GM18907 (cell line): ENCODE measurements at regions not wholly inside any gene's neighbourhood (a gene's known extent, or its start where the extent isn't known, plus 50 kb on each side); places are given as distances from the start of the nearest gene placed in this dataset.

Experiments used
- ATAC-seq: cut with Tn5 transposase; IDR thresholded peaks from one replicate; pipeline ENCODE4 v1.9.1; 2021; ENCODE audit warnings: mild to moderate bottlenecking, moderate library complexity; ENCODE audit not compliant: unreplicated experiment

DNA sequence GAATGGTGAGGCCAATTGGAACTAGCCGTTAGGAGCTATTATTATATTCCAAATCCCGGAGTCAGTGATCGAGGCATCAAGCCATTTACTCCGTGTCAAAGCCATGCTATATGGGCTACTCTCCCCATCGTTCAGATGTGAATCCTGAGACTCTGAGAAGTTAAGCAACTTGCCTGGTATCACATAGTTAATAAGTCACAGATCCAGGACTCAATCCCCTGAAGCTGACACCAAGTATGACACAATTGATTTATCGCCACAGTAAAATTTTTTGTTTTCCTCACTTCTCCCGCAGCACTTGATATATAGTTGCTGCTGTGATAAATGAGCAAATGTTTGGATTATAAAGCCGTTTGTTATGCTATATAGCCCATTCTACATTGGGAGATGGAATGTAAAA, 50.8 kb upstream of the TSHZ2 start:
- ATAC-seq: no peak

DNA sequence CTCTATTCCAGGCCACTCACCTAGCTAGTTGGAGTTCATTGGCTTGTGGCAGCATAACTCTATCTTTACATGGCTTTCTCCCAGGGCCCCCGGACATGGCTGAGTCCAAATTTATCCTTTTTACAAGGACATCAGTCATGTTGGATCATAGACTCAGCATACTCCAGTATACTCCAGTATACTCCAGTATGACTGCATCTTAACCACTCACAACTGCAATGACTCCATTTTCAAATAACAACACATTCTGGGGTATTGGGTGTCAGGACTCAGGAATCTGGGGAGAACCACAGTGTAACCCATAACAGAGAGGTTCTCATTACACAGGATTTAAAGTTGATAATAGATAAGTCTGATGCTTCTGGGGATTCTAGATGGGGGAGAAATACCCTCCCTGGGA, 53.8 kb upstream of the TSHZ2 start:
- ATAC-seq: no peak

DNA sequence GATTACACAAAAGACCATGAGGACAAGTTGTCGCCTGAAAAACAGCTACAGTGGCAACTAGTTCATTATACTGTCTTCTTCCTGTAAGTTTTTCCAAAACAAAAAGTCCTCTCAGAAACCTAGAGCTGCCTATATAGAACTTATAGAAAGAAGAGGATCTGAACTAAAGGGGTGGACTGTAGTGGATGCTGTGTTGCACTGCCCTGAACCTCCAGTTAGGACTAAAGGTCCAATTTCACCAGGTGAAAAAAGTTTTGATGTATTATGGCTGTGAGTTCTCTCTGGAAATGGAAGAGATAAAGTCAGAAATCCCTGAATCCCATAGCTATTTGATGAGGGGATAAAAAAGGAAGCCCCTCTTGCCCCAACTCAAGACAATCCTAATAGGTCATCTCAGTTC, 56.6 kb upstream of the TSHZ2 start:
- ATAC-seq: no peak

DNA sequence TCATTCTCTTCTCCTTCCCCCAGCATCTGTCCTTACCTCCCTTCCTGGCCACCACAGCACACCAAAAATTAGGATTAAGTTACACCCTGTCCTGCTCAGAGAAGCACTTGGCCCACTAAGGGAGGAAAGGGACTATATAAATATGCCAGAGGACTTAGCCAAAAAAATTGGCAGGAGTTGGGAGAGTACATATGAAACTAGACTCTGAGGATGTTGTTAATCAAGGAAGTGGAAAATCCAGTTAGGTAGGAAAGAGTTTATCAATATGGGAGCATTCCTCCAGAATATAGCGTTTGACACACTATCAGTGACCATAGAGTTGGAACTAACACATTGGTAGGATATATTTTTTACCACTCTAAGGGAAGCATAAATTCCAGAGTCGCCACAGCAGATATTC, 57.3 kb upstream of the TSHZ2 start:
- no peak for ATAC-seq

DNA sequence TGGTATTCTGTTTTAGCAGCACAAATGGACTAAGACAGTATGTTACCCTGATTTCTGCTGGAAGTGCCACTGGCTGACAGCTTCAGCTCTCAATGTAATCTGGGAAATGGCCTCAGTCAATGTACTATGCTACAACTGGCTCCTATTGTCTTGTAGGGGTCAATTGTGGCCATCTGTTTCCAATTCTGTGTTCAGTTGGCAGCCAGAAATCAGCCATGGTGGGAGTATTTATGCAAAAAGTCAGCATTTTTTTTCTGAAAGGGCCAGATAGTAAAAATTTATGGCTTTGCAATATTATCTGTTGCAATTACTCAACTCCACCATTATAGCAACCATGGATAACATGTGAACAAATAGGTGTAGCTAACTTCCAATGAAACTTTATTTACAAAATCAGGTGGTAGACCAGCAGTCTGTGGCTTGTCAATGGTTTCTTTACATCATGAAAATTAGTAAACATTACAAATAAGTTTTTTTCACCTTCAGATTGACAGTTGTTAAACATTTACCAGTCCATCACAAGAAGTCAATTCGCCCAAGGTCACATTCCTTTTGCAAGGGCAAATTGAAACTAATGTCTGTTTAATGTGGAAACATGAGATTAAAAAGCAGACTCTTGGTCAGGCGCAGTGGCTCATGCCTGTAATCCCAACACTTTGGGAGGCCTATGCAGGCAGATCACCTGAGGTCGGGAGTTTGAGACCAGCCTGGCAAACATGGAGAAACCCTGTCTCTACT, 58.3 kb upstream of the TSHZ2 start:
- no peak for ATAC-seq

DNA sequence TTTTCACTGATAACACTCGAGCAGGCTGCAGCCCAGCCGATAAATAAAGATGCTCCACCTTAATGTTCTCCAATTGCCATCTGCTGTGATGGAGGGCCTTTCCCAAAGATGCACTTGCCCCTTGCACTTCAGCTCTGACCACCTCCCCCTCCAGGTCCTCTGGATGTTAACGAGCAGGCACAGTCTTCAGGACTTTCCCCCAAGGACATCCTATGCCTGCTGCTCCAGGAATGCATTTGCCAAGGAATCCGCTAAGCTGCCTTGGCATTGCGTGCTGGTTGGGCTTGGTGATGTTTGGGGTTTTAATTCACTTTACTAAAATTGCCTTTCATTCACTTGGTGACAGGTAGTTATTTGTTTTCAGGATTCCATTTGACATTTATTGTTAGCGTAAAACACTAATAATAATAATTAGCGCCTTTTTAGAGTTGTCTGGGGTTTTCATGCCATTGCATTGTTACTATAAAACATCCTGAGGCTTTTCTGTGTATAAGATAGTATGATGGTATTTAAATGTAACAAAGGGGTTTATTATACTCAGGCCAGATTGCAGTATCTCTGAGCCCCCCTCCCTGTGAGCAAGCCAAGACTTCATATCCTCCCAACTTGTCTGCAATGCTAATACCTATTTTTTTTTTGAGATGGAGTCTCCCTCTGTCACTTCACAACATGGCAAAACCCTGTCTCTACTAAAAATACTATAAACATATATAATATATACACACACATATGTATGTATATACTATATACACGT, 66.7 kb upstream of the TSHZ2 start:
- no peak for ATAC-seq

DNA sequence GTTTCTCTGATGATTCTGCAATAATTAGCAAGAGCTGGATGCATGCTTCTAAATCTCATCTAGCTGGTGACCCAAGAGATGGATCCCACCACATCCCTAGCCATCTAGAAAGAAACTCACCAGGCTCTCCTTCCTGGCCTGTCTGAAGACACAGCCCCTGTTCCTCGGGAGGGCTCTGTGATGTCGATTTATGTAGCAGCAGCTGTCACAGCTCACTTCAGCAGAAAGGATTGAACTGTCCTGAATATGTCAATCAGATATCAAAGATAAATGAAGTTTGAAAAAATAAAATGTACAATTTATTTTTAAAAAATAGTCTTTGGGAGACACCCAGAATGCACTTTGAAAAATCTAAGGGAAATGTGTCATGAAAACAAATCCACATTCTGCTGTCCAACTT, 67.3 kb upstream of the TSHZ2 start:
- ATAC-seq: no peak

DNA sequence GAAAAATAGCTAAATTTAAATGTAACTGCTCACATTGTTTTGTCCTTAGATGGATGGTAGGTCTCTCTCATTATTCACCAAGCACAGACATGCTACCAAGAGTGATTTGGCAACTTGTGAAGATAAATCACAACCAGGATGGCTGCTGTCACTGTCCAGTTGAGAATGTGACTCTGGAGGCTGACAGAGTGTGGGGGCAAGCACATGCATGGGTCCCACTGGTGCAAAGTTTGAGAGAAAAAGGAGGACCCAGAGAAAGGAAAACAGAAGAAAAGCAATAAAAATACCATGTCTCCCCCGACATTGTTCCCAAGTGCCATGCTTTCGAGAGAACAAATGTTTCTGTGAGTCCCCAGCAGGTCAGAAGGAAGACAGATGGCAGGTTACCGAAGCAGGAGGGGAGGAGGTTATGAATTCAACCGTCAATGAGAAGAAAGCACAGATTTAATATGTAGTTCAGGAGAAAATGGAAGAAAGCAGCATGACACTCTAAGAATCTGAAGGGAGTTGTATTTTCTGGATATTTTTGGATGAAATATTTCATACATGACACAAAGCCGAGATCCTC, 73.0 kb upstream of the TSHZ2 start:
- no peak for ATAC-seq

DNA sequence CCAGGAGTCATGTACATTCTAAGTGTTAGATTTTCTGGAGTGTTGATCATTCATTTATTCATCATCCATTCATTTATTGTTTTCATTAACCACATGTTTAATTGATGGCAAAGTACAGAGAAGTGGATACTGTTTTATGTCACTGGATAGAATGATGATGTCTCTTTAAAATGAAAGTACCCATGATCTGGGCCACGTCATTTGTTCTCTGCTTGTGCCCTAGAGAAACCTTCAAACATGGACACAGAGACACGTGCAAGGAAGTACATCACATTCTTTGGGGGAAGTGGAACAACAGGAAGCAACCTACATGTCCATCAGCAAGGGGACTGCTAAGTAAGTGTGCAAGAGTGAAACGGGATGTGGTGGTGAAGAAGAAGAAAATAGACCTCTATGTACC, 75.8 kb upstream of the TSHZ2 start:
- no peak for ATAC-seq

DNA sequence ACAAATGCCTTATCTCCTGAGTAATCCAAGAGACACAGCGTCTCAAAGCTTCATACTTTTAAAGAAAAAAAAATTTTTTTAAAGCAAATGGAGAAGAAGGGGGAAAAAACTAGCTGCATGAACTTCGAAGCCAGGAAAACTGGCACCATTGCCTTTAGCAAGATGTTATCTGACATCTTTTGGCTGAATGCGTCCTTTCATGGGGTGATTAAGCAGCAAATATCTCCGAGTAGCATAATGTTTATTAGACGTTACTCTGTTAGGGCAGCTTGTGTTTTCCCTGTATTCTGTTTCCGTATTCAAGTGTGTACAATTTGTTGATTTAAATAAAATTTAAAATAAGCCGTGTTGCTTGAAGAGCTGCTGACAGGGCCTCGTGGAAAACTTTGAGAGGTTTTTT, 76.5 kb upstream of the TSHZ2 start:
- no peak for ATAC-seq

DNA sequence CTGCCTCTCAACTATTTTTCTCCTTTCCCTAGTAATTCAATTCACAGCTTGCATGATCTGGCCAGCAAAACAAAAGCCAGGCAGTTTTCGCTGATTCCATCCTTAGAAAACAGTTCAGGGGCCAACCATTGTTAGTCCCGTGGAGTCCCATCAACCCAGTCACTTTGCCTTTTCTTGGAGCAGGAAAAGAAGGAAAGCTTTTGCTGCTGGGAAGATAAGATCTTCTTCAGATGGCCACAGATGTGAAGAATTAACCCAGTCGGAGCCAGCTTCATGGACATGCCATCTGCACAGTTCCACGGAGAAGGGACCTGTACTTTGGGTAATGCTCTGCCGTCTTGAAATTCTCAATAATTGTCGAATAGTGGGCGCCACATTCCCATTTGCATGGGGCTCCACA, 76.9 kb upstream of the TSHZ2 start:
- no peak for ATAC-seq

DNA sequence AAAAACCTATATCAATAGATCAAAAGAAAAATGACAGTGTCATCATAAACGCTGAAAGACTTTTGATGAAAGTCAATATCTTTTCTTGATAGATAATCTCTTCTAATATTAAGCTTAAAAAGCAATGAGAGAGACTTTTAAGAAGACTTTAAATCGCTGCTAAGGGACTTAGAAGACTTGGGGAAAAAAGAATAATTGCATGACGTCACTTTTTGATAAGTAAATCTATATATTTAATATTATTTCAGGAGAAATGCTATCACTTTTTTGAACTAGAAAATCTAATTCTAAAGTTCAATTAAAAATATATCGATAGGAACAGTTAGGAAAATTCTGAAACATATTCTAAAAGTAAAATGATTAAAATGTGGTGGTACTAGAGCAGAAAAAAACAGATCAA, 78.7 kb upstream of the TSHZ2 start:
- ATAC-seq: no peak

DNA sequence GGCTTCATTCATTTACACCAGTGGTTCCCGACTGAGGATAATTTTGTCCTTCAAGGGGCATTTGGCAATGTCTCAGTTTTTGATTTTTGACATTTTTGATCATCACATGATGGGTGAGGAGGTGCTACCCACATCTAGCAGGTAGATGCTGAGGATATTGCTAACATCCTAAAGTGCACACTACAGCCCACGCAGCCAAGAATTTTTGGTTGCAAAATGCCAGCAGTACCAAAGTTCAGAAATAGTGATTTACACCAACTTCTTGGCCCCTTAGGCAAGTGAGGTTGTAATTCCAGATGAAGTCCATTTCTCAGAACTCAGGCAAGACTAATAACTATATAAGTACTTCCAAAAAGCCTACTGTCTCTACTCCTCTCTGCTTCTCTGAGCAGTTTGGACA, 80.1 kb upstream of the TSHZ2 start:
- no peak for ATAC-seq

DNA sequence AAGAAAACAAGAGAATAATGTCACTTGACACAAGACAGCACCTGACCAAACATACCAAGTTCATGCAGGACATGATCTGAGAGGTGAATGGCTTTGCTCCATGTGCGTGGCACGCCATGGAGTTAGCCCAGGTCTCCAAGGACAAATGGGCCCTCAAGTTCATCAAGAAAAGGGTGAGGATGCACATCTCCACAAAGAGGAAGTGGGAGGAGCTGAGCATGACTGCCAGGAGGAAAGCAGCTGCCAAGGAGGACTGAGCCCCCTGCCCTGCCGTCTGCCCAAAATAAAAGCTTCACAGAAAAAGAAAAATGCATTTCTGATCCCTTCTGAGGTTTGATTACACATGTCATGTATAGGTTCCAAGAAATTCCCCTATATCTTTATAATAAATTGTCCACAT, 82.0 kb upstream of the TSHZ2 start:
- ATAC-seq: no peak

DNA sequence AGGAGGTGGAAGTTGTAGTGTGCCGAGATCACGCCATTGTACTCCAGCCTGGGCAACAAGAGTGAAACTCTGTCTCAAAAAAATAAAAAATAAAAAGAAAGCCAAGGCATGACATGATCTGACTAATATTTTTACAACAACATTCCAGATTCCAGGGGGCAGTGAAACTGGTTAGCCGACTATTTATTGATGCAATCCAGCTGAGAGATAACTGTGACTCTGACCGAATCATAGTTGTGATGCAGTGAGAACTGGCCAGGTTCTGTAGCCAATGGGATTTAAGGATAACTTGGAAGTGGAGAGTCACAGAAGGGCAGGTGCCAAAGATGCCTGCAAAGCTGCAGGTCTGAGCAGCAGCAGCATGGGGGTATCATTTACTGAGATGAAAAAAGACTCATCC, 82.9 kb upstream of the TSHZ2 start:
- no peak for ATAC-seq

DNA sequence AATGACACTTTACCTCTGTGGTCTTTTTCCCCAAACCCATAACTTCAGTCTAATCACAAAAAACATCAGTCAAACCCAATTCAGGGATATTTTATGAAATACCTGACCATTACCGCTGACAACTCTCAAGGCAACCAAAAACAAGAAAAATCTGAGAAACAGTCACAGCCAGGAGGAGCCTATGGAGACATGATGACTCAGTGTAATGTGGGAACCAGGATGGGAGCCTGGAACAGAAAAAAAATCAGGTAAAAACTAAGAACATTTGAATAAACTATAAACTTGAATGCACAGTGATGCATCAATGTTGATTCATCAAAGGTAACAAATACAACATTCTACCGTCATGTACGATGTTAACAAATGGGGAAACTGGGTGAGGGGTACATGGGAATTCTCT, 84.1 kb upstream of the TSHZ2 start:
- no peak for ATAC-seq

DNA sequence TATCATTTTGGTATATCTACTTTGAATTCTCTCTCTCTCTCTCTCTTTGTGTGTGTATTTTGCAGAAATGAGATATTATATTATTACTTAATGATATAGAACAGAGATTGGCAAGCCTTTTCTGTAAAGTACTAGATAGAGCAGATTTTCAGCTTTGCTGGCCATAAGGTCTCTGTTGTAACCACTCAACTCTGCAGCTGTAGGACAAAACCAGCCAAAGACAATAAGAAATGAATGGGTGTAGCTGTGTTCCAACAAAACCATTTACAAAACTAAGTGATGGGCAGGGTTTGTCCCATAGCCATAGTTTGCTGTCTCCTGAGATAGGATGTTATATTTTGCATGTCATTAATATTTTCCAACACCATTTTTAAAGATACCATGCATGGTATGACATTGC, 91.2 kb upstream of the TSHZ2 start:
- ATAC-seq: no peak

DNA sequence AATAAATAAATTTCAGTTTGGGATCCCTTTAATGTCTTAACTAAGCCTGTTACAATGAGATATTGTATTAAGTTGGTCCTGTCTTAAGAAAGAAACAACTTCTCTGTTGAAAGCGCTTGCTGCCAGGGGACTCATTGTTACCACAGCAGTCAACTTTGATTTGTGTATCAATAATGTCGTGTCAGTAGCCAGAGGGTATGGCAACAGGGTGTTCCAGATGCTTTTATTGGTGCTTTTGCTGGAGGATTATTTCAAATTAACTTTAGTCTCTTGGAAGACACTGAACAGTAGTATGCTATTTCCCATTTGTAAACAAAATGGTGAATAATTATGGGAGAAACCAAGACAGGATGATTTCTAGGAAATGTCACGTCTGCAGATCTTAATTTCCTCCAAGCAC, 91.9 kb upstream of the TSHZ2 start:
- no peak for ATAC-seq

DNA sequence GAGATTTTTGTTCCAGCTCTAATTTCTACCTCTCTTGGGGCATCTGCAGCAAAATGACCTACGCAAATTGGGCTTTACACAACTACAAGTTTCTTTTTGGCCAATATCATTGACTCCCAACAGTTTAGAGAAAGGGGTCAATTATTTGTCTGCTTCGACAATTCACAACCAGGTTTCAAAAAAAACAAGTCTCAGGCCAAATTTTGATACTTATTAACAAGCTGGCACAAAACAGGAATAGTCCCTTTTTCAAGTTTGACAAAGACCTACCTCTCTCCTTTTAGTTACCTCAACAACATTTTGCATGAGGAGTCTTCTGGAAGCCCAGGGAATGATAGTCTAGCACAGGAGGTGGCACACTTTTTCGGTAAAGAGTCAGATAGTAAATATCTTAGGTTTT, 97.9 kb upstream of the TSHZ2 start:
- ATAC-seq: no peak

DNA sequence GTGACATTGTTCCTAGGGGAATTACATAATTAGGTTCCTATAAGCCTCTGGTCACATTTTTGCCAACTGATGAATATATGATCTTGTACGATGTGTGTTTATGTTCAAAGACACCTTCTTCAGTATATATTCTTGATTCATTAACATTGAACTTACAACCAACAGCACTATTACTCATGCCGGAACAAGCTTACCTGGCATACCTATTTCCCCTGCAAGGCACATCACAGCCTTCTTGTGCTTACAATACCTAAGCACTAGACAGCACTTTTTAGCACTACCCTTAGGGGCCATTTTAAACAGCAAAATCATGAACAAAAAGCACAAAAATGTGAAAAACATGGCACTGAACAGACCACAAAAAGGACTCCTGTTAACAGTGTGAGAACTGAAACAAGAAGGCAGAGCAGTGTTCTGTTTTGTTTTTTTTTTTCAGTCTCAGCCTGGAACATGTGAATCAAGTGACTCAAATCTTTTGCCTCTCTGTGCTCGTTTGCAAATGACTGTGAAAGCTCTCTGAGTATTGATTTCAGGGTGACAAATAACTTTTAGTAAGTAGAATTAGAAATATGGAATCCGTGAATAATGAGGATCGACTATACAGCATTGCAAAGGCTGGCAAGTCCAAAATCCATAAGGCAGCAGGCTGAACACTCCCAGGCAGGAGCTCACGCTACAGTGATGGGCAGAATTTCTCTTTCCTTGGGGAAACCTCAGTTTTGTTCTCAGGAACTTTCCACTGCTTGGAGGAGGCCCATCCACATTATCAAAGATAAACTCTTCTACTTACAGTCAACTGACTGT, 102.3 kb upstream of the TSHZ2 start:
- ATAC-seq: no peak

DNA sequence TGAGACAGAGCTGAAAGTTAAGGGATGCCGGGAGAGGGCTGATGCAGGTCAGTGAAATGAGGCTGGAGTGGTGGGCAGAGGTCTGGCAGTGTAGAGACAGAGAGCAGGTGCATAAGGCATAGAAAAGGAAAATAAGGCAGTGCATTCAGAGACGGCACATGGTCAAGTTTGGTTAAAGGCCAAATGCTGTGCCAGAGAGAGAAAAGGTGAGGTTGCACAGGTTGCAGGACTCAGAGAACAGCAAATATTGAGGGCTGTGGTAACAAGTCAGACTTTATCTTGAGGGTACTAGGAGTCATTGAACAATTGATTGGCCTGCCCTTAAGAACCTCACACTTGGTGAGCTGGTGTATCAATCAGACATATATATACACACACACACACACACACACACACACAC, 102.9 kb upstream of the TSHZ2 start:
- no peak for ATAC-seq

DNA sequence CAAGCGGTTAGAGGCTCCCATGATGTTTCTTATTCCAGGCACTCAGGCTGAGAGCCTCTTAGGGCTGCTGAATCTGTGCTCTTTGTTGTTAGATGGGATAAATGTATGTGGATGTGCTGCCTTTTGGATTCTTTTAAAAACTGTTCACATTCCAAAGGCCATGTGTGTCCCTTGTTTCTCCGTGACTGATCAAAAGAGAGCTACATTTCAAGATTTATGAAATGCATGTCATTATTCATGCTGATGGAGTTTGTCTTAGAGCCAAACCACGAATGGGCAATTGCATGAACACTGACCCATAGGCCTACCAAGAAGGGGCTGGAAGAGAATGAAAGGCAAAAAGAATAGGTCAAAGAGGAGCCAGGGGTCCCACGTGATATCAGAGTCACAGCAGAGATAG, 104.9 kb upstream of the TSHZ2 start:
- ATAC-seq: no peak
